Fibroblast of skin of back (primary cell): ENCODE measurements at regions not wholly inside any gene's neighbourhood (a gene's known extent, or its start where the extent isn't known, plus 50 kb on each side); places are given as distances from the start of the nearest gene placed in this dataset.

Source experiments
- DNase-seq: peaks from one replicate; pipeline ENCODE4 v3.0.0-alpha.2; 2013

DNA sequence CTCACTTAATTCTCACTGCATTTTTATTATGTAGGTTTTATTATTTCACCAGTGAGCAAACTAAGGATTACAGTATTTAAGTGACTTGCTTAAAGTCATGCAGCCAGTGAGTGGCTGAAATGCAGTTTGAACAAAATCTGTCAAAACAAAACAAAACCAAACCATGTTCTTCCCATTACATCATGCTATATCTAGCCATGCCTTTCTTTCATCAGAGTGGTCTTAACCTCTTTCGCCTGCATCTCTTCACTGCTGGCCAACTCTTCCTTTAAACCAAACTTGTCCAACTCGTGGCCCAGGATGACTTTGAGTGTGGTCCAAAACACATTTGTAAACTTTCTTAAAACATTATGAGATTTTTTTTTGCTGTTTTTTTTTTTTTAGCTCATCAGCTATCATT, 223.2 kb downstream of the PCDH7 start:
- no peak for DNase-seq

GRCh38 chr4:30945586-30945985, 225.4 kb downstream of the PCDH7 start:
- no peak for DNase-seq

GRCh38 chr4:30946288-30946687, 226.1 kb downstream of the PCDH7 start:
- DNase-seq: no peak

DNA sequence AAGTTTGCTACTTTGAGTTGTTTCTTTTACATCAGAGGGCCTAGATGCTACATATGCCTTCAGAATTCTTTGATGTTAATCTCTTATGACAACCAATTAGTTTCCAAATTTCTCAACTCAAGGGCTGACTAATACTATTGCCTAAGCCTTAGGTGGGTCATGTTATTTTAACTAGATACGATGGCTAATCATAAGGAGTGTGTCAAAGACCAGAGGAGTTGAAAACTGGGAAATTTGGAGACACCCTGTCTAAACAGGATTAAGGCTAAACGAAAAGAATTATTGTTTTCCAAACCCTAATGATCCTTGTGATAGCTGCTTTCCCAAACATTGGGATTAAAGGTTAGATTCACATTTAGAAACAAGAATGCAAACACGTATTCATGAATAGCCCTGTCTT, 228.5 kb downstream of the PCDH7 start:
- no peak for DNase-seq

- no peak for DNase-seq
Measured at GRCh38 chr4:30950737-30951136, 230.6 kb downstream of the PCDH7 start.

DNA sequence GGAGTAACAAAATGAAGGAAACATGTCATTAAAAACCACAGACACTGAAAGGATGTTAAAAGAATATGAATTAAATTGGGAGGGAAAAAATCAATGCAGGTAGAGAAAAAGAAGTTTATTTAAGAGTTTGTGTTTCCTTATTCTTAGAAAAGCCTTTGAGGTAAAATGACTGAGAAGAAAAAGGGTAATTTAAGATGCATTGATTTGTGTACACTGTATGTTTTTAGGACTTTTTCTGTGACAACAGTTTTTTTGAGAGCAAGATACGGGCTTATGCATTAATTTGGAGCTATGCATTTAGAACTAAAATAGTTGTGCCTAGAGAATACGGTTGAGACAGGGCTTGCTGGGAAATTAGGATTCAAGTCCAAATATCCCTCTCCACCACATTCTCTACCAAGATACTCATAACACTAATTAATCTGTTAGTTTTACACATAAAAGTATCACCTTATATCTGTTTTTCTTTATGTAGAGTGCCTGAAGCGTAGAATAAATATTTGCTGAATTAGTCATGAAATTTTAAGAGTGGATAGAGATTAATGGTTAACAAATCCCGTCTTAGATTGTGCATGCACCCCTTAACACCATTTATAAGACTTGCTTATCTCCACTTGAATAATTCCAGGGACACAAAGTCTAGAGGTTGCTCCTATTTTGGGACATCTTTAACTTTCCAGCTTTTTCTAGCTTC, 232.5 kb downstream of the PCDH7 start:
- no peak for DNase-seq

GRCh38 chr4:30953799-30954198, 233.6 kb downstream of the PCDH7 start:
- no peak for DNase-seq

DNA sequence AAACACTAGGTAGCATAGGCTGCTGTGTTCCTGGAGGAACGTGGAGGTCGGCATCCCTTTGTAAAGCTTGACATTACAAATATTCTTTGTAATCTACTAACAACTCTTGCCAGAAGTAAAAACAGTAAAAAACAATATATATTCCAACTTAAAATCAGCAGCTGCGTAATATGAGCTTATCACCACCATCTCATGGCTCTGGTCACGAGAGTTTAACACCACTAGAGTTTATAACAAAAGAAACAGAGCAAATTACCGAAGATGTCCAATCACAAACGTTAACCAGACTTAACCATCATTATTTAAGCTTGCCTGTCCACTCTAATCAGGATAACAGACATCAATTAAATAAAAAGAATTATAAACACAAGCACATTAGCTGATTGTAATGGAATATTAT, 236.7 kb downstream of the PCDH7 start:
- no peak for DNase-seq

DNA sequence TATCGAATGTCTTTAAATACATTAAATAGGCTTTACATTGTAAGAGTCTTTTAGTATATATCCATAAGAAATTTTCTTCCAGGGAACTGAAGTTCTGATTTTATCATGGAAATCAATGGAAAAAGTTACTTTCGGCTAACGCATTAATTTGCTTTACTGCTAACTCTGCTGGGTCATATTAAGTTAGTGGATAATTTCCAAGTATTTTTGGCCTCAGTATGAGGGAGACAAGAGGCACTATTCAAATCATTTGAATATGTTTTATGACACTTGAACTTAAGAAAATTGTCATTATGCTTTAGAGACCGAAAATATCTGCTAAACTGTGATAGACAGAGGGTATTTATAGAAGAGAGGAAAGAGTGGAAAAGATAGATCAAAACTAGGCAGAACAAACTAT, 237.5 kb downstream of the PCDH7 start:
- no peak for DNase-seq

GRCh38 chr4:30959781-30960485, 239.8 kb downstream of the PCDH7 start:
- no peak for DNase-seq

DNA sequence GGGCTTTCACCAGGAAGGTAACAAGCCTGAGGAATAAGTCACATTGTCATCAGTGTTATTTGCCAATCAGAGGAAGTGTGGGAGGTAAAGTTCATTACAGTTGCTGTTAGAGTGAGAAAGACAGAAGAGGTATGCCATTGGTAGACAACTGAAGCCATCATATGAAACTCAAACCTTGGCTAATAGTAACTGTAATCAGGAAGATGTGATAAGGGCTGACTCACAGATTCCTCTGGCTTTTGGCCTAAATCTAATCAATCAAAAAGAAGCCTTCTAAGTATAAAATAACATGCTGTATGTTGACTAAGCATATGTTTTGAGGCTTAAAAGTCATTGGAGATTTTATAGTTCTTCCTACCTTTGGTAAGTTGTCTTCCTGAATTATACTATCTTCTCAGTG, 242.8 kb downstream of the PCDH7 start:
- DNase-seq: peak; percentile 40

DNA sequence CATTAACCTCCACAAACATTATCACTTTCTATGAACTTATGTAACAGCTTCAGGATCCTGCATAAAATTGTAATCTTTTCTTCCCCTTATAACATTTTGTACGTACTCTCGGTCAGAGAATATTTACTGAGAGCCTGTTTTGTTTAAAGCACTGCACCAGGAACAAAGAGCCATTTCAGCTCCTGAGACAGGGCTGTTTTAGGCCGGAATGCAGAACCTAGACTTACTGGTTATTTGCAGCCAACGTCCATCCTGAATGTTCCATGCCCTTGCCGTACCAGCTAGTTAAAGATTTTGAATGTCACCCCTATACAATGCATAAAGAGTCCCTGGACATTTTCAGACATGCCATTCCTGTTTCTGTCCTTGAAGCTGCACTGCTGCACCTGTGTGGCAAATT, 248.8 kb downstream of the PCDH7 start:
- DNase-seq: no peak

DNA sequence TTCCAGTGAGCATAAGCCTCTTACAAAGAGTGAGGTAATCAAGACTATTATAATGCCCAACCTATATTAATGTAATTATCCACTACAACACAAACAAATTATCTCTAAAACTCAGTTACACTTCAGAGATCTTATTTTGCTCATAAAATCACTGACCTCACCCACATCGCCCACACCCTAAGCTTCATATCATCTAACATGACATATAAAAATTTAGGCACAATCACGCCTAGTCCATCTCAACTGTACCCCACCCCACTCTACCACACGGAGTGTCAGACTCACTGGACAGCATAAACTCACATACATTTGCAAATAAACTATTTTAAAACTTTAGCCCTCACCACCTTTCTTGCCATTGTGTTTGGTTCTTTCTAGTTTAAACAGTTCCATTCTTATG, 252.4 kb downstream of the PCDH7 start:
- DNase-seq: no peak

DNA sequence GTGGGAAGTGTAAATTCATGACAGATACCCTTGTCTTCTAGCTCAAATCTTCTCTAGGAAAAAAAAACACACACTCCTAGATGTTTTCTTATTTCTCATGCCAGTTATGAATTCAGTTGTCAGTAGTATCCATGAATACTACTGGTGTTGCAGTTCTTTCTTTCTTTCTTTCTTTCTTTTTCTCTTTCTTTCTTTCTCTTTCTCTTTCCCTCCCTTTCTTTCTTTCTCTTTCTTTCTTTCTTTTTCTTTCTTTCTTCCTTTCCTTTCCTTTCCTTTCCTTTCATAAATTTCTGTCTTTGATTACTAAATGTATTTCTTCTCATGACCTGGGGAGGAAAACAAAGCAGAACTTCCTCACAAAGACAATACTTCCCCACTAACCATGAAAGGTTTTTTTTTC, 253.8 kb downstream of the PCDH7 start:
- DNase-seq: no peak

GRCh38 chr4:30979402-30979801, 259.2 kb downstream of the PCDH7 start:
- no peak for DNase-seq

GRCh38 chr4:30989508-30989907, 269.3 kb downstream of the PCDH7 start:
- no peak for DNase-seq

DNA sequence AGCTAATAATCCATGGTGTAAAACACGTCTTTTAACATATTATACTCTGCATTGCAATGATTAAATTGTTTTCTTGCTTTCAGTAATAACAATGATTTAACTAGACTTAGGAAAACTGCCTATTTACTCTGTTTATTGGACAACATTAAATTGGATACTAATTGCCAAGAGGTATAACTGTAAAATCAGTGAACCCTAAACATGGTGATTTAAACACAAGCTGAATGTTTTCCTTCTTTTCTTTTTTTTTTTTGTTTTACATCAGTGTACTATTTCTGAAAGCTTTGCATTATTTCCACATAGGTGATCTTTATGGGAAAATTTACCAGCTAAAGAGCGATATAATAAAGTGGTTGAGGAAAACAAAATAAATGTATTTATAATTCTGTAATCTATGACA, 276.7 kb downstream of the PCDH7 start:
- DNase-seq: no peak

DNA sequence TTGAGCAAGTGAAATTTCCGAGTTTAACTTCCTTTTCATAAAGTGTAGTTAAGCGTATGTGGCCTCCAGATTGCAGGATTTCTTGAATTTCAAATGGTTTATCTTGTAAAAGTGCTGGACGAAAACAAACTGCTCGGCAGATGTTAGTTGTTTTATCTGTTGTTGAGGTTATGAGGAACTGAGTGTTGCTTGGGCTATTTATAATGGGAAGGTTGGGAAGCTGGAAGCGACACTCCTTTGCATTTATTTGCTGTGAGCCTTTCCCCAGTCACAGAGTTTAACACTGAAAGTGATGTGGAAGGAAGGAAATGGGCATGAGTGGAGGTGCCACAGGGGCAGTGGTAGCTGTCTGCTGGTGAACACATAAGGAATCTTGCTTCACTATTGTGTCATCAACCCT, 284.9 kb downstream of the PCDH7 start:
- DNase-seq: no peak

GRCh38 chr4:31007858-31008257, 287.7 kb downstream of the PCDH7 start:
- DNase-seq: no peak

GRCh38 chr4:31009926-31010325, 289.8 kb downstream of the PCDH7 start:
- DNase-seq: no peak

DNA sequence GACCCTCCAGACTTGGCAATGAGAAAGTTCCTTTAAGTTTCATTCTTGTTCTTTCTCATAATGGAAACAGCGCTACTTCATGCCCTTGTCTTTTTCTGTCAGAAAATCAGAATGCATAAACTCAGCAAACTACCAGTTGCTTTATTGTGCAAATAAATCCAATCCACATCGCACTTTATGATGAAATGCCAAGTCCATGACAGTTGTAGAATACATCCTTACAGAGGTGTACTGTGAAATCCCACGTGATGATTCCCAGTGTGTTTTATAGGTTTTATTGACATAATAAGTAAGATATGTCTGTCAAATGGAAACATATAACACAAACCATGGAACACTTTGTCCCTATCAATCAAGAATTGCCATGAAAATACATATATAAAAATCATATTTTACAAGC, 295.0 kb downstream of the PCDH7 start:
- no peak for DNase-seq

DNA sequence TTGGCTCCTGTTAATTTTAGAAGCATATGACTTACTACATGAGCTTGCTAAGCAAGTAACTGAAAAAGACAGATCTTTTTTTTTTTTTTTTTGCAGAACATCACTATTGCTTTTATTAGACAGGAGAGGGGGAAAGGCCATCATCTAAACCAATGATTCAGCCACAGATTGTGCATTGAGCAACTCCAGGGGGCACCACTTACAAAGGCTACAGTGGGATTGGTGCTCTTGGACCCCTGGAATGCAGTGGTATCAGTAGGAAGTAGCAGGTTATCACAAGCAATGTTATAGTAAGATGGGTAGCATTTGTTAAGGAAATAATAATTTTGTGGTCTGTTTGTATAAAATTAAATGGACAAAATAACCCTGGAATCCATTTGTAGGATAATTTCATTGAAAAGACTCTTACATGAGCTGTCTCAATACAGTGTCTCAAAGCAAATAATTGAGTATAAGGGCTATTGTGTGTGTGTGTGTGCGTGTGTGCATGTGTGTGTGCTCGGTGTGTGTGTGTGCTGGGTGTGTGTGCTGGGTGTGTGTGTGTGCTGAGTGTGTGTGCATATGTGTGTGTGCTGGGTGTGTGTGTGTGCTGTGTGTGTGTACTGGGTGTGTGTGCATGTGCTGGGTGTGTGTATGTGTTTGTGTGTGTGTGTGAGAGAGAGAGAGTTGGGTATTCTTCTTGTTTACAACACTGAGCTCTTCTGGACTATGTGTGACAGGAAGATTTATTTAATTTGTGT, 296.3 kb downstream of the PCDH7 start:
- DNase-seq: no peak

DNA sequence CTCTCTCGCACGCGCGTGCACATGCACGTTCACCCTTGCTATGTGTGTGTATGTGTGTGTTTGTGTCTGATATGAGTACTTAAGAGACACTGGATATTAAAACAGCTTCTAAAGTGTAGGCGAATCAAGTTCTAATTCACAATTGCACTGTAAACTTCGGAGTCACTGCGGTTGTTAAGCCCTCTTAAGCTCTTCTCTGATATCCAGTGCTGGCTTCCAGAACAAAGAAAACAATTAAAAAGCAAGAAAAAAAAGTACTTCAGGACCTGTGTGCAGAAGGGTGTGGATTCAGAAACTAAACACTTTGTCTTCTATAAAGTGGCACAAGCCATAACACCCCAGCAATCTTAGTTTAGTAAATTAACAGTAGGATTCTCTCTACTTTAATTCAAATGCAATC, 300.2 kb downstream of the PCDH7 start:
- no peak for DNase-seq

GRCh38 chr4:31021008-31021407, 300.8 kb downstream of the PCDH7 start:
- DNase-seq: no peak
